ENCODE measurements at regions not wholly inside any gene's neighbourhood (a gene's known extent, or its start where the extent isn't known, plus 50 kb on each side); places are given as distances from the start of the nearest gene placed in this dataset.

- Histone ChIP-seq H3K9me3 (ENCODE audit: control insufficient read depth in 1 of 2, insufficient read depth in 1 of 2, low read length in 2 of 2) (peaks cover 0 to under 1% of the 10 kb centered on the region in 2 experiments), H3K4me3 (ENCODE audit: low read length) (no peak overlapping the region), H3K27ac (ENCODE audit: low read depth in 1 of 2, low read length in 2 of 2) (no peak overlapping the region), H3K36me3 (ENCODE audit: insufficient read depth, low read length) (no peaks in the 10 kb centered on the region), H3K4me1 (ENCODE audit: insufficient read depth, low read length) (no peaks in the 10 kb centered on the region), H3K27me3 (ENCODE audit: control insufficient read depth in 1 of 2, insufficient read depth in 2 of 2, low read length in 2 of 2) (no peaks in the 10 kb centered on the region)
- H3K27ac Mint-ChIP-seq = no peak overlapping the region
- no peak for TF ChIP-seq CTCF (IDR thresholded peaks at IDR 0.05)
- CTCF ChIA-PET = no interaction called here
- H3K27me3 Mint-ChIP-seq = no peaks in the 10 kb centered on the region
- no peaks in the 10 kb centered on the region for H3K4me1 Mint-ChIP-seq (ENCODE audit: low read depth)
- POLR2A ChIA-PET = no interaction called here
- ATAC-seq (ENCODE audit: poor library complexity) = no peak
- intact Hi-C loops (cut with DNase I, micrococcal nuclease) = no loop called here
- H3K4me3 Mint-ChIP-seq = no peak overlapping the region
- no peak for DNase-seq
- no peaks in the 10 kb centered on the region for H3K9me3 Mint-ChIP-seq
- H3K36me3 Mint-ChIP-seq (ENCODE audit: low read depth) = no peaks in the 10 kb centered on the region
Measured at GRCh38 chr22:34324763-34325162, 404.5 kb upstream of the LARGE1 start.

DNA sequence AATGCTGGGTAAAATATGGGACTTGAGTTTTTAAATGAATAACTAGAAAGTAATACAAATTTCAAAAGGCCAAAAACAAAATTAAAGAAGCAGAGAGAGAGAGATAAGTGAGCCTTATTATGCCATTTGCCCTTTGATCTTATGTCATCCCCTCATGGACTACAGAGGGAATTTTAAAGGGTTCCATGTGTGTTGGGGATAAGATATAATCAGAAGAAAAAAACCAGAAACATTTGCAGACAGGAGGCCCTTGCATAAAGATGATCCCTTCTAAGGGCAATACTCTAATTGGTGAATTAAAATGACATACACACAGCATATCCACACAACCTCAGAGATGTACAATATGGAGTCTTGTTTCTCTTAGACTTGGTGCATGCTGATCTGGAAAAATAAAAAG lies 406.6 kb upstream of the LARGE1 start:
- no peak for TF ChIP-seq CTCF (IDR thresholded peaks at IDR 0.05)
- intact Hi-C loops (cut with DNase I, micrococcal nuclease) = no loop called here
- ATAC-seq (ENCODE audit: poor library complexity) (no peak), DNase-seq (no peak)
- no peak overlapping the region for H3K4me3 Mint-ChIP-seq
- ChIA-PET POLR2A (no interaction called here), CTCF (no interaction called here)
- Histone ChIP-seq H3K4me3 (ENCODE audit: low read length) (no peak overlapping the region), H3K27ac (ENCODE audit: low read depth in 1 of 2, low read length in 2 of 2) (no peak overlapping the region), H3K27me3 (ENCODE audit: control insufficient read depth in 1 of 2, insufficient read depth in 2 of 2, low read length in 2 of 2) (no peaks in the 10 kb centered on the region), H3K36me3 (ENCODE audit: insufficient read depth, low read length) (no peaks in the 10 kb centered on the region), H3K9me3 (ENCODE audit: control insufficient read depth in 1 of 2, insufficient read depth in 1 of 2, low read length in 2 of 2) (no peaks in the 10 kb centered on the region), H3K4me1 (ENCODE audit: insufficient read depth, low read length) (no peaks in the 10 kb centered on the region)
- H3K36me3 Mint-ChIP-seq (ENCODE audit: low read depth) = no peaks in the 10 kb centered on the region
- no peaks in the 10 kb centered on the region for H3K9me3 Mint-ChIP-seq
- H3K27ac Mint-ChIP-seq = no peak overlapping the region
- H3K27me3 Mint-ChIP-seq = no peaks in the 10 kb centered on the region
- H3K4me1 Mint-ChIP-seq (ENCODE audit: low read depth) = no peaks in the 10 kb centered on the region

DNA sequence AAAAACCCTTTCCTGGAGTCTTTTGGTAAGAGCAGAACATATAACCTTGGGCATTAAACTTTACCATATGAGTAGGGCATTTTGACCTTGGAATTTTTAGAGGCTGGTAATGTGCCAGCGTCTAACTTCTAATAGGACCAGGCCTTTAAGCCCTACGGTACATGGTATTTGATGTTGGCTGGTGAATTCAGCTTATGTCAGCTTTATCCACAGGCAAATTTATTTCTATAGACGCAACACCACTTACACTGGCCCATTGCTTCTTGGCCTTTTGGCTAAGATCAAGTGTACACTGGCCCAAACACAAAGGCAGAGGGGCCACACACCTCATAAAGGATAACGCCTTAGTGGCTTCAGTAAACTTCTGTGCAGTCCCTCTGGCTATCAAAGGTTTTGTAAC lies 410.2 kb upstream of the LARGE1 start:
- DNase-seq = no peak

More for the DNA sequence above, 410.2 kb upstream of the LARGE1 start:
- no peak overlapping the region for H3K4me3 Mint-ChIP-seq
- Histone ChIP-seq H3K9me3 (ENCODE audit: control insufficient read depth in 1 of 2, insufficient read depth in 1 of 2, low read length in 2 of 2) (peaks cover 13 to 14% of the 10 kb centered on the region in 2 experiments), H3K4me1 (ENCODE audit: insufficient read depth, low read length) (no peaks in the 10 kb centered on the region), H3K27ac (ENCODE audit: low read depth in 1 of 2, low read length in 2 of 2) (no peak overlapping the region), H3K36me3 (ENCODE audit: insufficient read depth, low read length) (no peaks in the 10 kb centered on the region), H3K27me3 (ENCODE audit: control insufficient read depth in 1 of 2, insufficient read depth in 2 of 2, low read length in 2 of 2) (no peaks in the 10 kb centered on the region), H3K4me3 (ENCODE audit: low read length) (no peak overlapping the region)
- intact Hi-C loops (cut with DNase I, micrococcal nuclease) = no loop called here
- H3K9me3 Mint-ChIP-seq = peaks cover 7% of the 10 kb centered on the region
- ATAC-seq (ENCODE audit: poor library complexity) = no peak
- TF ChIP-seq CTCF (IDR thresholded peaks at IDR 0.05) = no peak
- no peak overlapping the region for H3K27ac Mint-ChIP-seq
- no peaks in the 10 kb centered on the region for H3K4me1 Mint-ChIP-seq (ENCODE audit: low read depth)
- POLR2A ChIA-PET = no interaction called here
- H3K36me3 Mint-ChIP-seq (ENCODE audit: low read depth) = no peaks in the 10 kb centered on the region
- H3K27me3 Mint-ChIP-seq = no peaks in the 10 kb centered on the region
- CTCF ChIA-PET = no interaction called here
